ENCODE measurements at regions not wholly inside any gene's neighbourhood (a gene's known extent, or its start where the extent isn't known, plus 50 kb on each side); places are given as distances from the start of the nearest gene placed in this dataset.

GRCh38 chr1:101165954-101166353 lies 70.9 kb upstream of the S1PR1 start:
- H3K4me3 ChIP-seq (ENCODE audit: low read depth, low read length) = no peak overlapping the region
- TF ChIP-seq CTCF (IDR thresholded peaks at IDR 0.05; ENCODE audit: insufficient read depth, low read length) = no peak
- DNase-seq (ENCODE audit: low read depth) = no peak

- no peak for DNase-seq (ENCODE audit: low read depth)
- TF ChIP-seq CTCF (IDR thresholded peaks at IDR 0.05; ENCODE audit: insufficient read depth, low read length) = no peak
- no peak overlapping the region for H3K4me3 ChIP-seq (ENCODE audit: low read depth, low read length)
Measured at GRCh38 chr1:101165532-101165931, 71.3 kb upstream of the S1PR1 start.

GRCh38 chr1:101164776-101165175 lies 72.0 kb upstream of the S1PR1 start:
- DNase-seq (ENCODE audit: low read depth) = no peak
- no peak for TF ChIP-seq CTCF (IDR thresholded peaks at IDR 0.05; ENCODE audit: insufficient read depth, low read length)
- H3K4me3 ChIP-seq (ENCODE audit: low read depth, low read length) = no peak overlapping the region

- DNase-seq (ENCODE audit: low read depth) = no peak
- H3K4me3 ChIP-seq (ENCODE audit: low read depth, low read length) = no peak overlapping the region
- no peak for TF ChIP-seq CTCF (IDR thresholded peaks at IDR 0.05; ENCODE audit: insufficient read depth, low read length)
Measured at GRCh38 chr1:101162736-101163735, 73.8 kb upstream of the S1PR1 start.

- TF ChIP-seq CTCF (IDR thresholded peaks at IDR 0.05; ENCODE audit: insufficient read depth, low read length) = no peak
- H3K4me3 ChIP-seq (ENCODE audit: low read depth, low read length) = no peak overlapping the region
- DNase-seq (ENCODE audit: low read depth) = no peak
Measured at GRCh38 chr1:101162300-101162699, 74.5 kb upstream of the S1PR1 start.

GRCh38 chr1:101161619-101162018 lies 75.2 kb upstream of the S1PR1 start:
- no peak for DNase-seq (ENCODE audit: low read depth)
- H3K4me3 ChIP-seq (ENCODE audit: low read depth, low read length) = no peak overlapping the region
- no peak for TF ChIP-seq CTCF (IDR thresholded peaks at IDR 0.05; ENCODE audit: insufficient read depth, low read length)
